Gastrocnemius medialis (tissue), 4 donors: ENCODE measurements at regions not wholly inside any gene's neighbourhood (a gene's known extent, or its start where the extent isn't known, plus 50 kb on each side); places are given as distances from the start of the nearest gene placed in this dataset.

ENCODE experiments used
- ATAC-seq, 2 donors: fragments of 150-250 bp; one replicate each; pipeline ENCODE4 v1.9.1; 2016
- DNase-seq, 2 donors: peaks; one replicate each; pipeline ENCODE4 v3.0.0-alpha.2; 2019
- H3K27ac ChIP-seq, 4 donors: fragments of 200-600 bp; sonication (generic); 1 replicate in 1 of 4; 2 replicates in 3 of 4; pipeline ENCODE4 v1.5.1; 2016 to 2018; ENCODE audit warnings: mild to moderate bottlenecking in 2 of 4, moderate library complexity in 1 of 4
- H3K27me3 ChIP-seq, 3 donors: fragments of 200-600 bp; sonication (generic) in 2 of 3; 1 replicate in 1 of 3; 2 replicates in 2 of 3; pipeline versions ENCODE4 v1.5.1 to v1.6.0; 2016 to 2019; ENCODE audit warnings: mild to moderate bottlenecking in 1 of 3, moderate library complexity in 1 of 3
- H3K36me3 ChIP-seq, 2 donors: fragments of 200-600 bp; sonication (generic) in 1 of 2; one replicate each; pipeline ENCODE4 v1.5.1; 2017 to 2018
- H3K4me1 ChIP-seq, 2 donors: fragments of 200-600 bp; sonication (generic) in 1 of 2; one replicate each; pipeline ENCODE4 v1.5.1; 2016 to 2017; ENCODE audit warnings: mild to moderate bottlenecking in 2 of 2
- H3K4me3 ChIP-seq, 4 donors: fragments of 200-600 bp; sonication (generic) in 3 of 4; 1 replicate in 1 of 4; 2 replicates in 3 of 4; pipeline ENCODE4 v1.5.1; 2016 to 2019; ENCODE audit warnings: mild to moderate bottlenecking in 2 of 4
- H3K9me3 ChIP-seq, 3 donors: fragments of 200-600 bp; sonication (generic) in 2 of 3; 1 replicate in 1 of 3; 2 replicates in 2 of 3; pipeline ENCODE4 v1.5.1; 2016 to 2019
- CTCF ChIP-seq, 5 experiments: fragments of 450-650 bp in 3 of 5; fragments of 200-600 bp in 2 of 5; sonication (generic) in 2 of 5; IDR thresholded peaks in 4 of 5; conservative IDR thresholded peaks in 1 of 5; 1 replicate in 4 of 5; 2 replicates in 1 of 5; pipeline ENCODE4 v1.5.1; 2016 to 2019; ENCODE audit warnings: antibody characterized with exemption in 5 of 5, mild to moderate bottlenecking in 3 of 5, moderate library complexity in 3 of 5
- POLR2A ChIP-seq, 2 donors: fragments of 450-650 bp; IDR thresholded peaks; one replicate each; pipeline ENCODE4 v1.6.1; 2017; ENCODE audit warnings: antibody characterized with exemption in 2 of 2, mild to moderate bottlenecking in 2 of 2, moderate library complexity in 2 of 2
- in situ Hi-C, 4 donors: fragments of 200-750 bp; cut with MboI; loops; one replicate each; pipeline versions ENCODE4 v1.15.0 to v1.8.0; 2017; ENCODE audit warnings: low sequenced_read_pairs in 4 of 4
- intact Hi-C: fragments of 100-400 bp; cut with DNase I; formaldehyde crosslinking; loops from one replicate; pipeline ENCODE4 v1.15.1; 2023; ENCODE audit warnings: low total_unique reads

GRCh38 chr10:63700631-63701156, 179.5 kb downstream of the REEP3 start:
- ATAC-seq (peak in 1 of 2 donors; percentile 27), DNase-seq (no peak)
- Histone ChIP-seq H3K4me1 (peaks cover 45 to 60% of the 10 kb centered on the region in 2 donors), H3K27ac (peak overlapping the region; percentile 81 to 91 (median 85)), H3K36me3 (no peaks in the 10 kb centered on the region), H3K27me3 (no peaks in the 10 kb centered on the region), H3K9me3 (no peaks in the 10 kb centered on the region), H3K4me3 (no peak overlapping the region)
- intact Hi-C loops (loop anchor here (1.0 to 5.0 kb wide), 2 partner anchors 70 to 113 kb away; no protein-coding TSS in a partner anchor), in situ Hi-C loops (loop anchor here in 2 of 4 donors (25.0 kb wide), 3 partner anchors 188 to 1638 kb away; partner anchors contain the start of gene REEP3 (in 1 of the 2))
- TF ChIP-seq POLR2A (IDR thresholded peaks at IDR 0.05) (no peak), CTCF (IDR thresholded peaks at IDR 0.05 in 4 of 5, conservative IDR thresholded peaks at IDR 0.05 in 1 of 5) (no peak)

GRCh38 chr10:63702092-63702491, 180.9 kb downstream of the REEP3 start:
- no peaks in the 10 kb centered on the region for H3K36me3 ChIP-seq
- no peak overlapping the region for H3K4me3 ChIP-seq
- TF ChIP-seq POLR2A (IDR thresholded peaks at IDR 0.05), result no peak
- no peak for TF ChIP-seq CTCF (IDR thresholded peaks at IDR 0.05 in 4 of 5, conservative IDR thresholded peaks at IDR 0.05 in 1 of 5)
- no peaks in the 10 kb centered on the region for H3K9me3 ChIP-seq
- H3K27me3 ChIP-seq, result no peaks in the 10 kb centered on the region
- H3K4me1 ChIP-seq, result peaks cover 50 to 66% of the 10 kb centered on the region in 2 donors
- intact Hi-C loops, result loop anchor here (5.0 kb wide), 1 partner anchor 115 kb away; no protein-coding TSS in a partner anchor
- in situ Hi-C loops, result loop anchor here in 2 of 4 donors (25.0 kb wide), 3 partner anchors 190 to 1640 kb away; partner anchors contain the start of gene REEP3 (in 1 of the 2)
- no peak for ATAC-seq
- H3K27ac ChIP-seq, result peak overlapping the region in 2 of 4 donors; percentile 18 to 86
- no peak for DNase-seq

GRCh38 chr10:63703113-63703670, 182.0 kb downstream of the REEP3 start:
- Histone ChIP-seq H3K4me1 (peaks cover 50 to 70% of the 10 kb centered on the region in 2 donors), H3K27ac (peak overlapping the region; percentile 5 to 86 (median 47)), H3K9me3 (no peaks in the 10 kb centered on the region), H3K36me3 (no peaks in the 10 kb centered on the region), H3K4me3 (no peak overlapping the region), H3K27me3 (no peaks in the 10 kb centered on the region)
- peak in 1 of 2 donors; percentile 19 for DNase-seq
- TF ChIP-seq CTCF (IDR thresholded peaks at IDR 0.05 in 4 of 5, conservative IDR thresholded peaks at IDR 0.05 in 1 of 5) (no peak), POLR2A (IDR thresholded peaks at IDR 0.05) (no peak)
- intact Hi-C loops (loop anchor here (5.0 kb wide), 1 partner anchor 116 kb away; no protein-coding TSS in a partner anchor), in situ Hi-C loops (loop anchor here in 2 of 4 donors (25.0 kb wide), 3 partner anchors 191 to 1641 kb away; partner anchors contain the start of gene REEP3 (in 1 of the 2))
- peak; percentile 12 to 28 for ATAC-seq

GRCh38 chr10:63703740-63704345, 182.6 kb downstream of the REEP3 start:
- in situ Hi-C loops, result loop anchor here in 2 of 4 donors (25.0 kb wide), 3 partner anchors 192 to 1642 kb away; partner anchors contain the start of gene REEP3 (in 1 of the 2)
- Histone ChIP-seq H3K4me3 (no peak overlapping the region), H3K27me3 (no peaks in the 10 kb centered on the region), H3K9me3 (no peaks in the 10 kb centered on the region), H3K4me1 (peaks cover 48 to 63% of the 10 kb centered on the region in 2 donors), H3K27ac (peak overlapping the region; percentile 5 to 86 (median 47)), H3K36me3 (no peaks in the 10 kb centered on the region)
- ATAC-seq (no peak), DNase-seq (peak in 1 of 2 donors; percentile 30)
- intact Hi-C loops, result loop anchor here (5.0 kb wide), 1 partner anchor 117 kb away; no protein-coding TSS in a partner anchor
- no peak for TF ChIP-seq CTCF (IDR thresholded peaks at IDR 0.05 in 4 of 5, conservative IDR thresholded peaks at IDR 0.05 in 1 of 5)
- no peak for TF ChIP-seq POLR2A (IDR thresholded peaks at IDR 0.05)
